ENCODE measurements at regions not wholly inside any gene's neighbourhood (a gene's known extent, or its start where the extent isn't known, plus 50 kb on each side); places are given as distances from the start of the nearest gene placed in this dataset.

DNA sequence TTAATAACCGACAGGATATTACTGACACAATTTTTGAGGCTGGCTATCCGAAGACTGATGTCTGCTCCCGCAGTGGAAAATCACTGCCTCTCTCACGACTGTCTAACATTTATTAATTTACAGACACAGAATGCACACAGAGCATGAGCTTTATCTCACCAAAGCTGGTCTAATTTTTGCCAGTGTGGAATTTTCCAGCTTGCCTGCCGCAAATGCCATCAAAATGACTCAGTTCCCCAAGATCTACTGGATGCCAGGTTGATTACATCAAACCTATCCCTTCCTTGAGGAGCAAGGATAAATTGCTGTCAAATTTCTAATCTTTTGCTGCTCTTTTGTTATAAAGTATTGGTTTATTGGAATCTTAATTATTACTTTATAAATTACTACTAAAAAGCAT is 1775.1 kb upstream of the PCDH20 start:
- TF ChIP-seq, protein P1, sequence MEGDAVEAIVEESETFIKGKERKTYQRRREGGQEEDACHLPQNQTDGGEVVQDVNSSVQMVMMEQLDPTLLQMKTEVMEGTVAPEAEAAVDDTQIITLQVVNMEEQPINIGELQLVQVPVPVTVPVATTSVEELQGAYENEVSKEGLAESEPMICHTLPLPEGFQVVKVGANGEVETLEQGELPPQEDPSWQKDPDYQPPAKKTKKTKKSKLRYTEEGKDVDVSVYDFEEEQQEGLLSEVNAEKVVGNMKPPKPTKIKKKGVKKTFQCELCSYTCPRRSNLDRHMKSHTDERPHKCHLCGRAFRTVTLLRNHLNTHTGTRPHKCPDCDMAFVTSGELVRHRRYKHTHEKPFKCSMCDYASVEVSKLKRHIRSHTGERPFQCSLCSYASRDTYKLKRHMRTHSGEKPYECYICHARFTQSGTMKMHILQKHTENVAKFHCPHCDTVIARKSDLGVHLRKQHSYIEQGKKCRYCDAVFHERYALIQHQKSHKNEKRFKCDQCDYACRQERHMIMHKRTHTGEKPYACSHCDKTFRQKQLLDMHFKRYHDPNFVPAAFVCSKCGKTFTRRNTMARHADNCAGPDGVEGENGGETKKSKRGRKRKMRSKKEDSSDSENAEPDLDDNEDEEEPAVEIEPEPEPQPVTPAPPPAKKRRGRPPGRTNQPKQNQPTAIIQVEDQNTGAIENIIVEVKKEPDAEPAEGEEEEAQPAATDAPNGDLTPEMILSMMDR (IDR thresholded peaks at IDR 0.05) = no peak
- no peak for TF ChIP-seq POLR2A (IDR thresholded peaks at IDR 0.05)
- no peak for TF ChIP-seq POLR2AphosphoS5 (IDR thresholded peaks at IDR 0.05)

All from prostate gland (tissue), 2 donors.